ENCODE measurements at regions not wholly inside any gene's neighbourhood (a gene's known extent, or its start where the extent isn't known, plus 50 kb on each side); places are given as distances from the start of the nearest gene placed in this dataset.

DNA sequence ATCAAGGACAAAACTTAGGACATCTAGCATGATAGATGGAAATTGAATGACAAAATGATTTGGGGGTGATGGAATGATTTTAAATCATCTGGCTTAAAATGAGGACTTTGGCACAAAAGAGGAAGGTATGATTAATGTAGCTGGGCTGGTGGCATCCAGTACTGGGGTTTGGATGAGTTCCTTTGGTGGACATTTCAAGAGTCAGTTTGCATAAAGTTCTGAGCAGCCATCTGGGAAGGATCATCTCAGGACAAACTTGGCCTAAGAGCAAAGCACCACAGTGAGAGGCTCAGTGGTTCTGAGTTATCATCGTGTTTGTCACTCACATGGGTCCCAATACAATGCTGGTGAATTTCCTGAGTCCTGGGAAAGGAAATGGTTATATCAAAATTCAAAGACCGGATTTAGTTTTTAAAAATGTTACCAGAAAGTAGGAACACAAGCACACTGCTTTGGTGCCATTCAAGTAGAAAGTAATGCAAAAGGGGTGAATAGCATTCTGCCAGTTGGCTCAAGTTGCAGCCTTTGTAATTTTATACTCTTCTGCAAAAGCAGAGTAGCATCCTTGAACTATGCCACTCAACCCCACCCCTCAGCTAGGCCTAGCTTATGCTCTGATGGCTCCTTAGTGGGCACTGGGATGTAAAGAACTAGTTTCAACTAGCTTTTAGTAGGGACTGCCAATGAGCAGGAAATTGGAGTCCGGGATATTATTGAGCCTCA lies 219.0 kb downstream of the COG6 start:
- intact Hi-C loops (cut with micrococcal nuclease; ENCODE audit: unreplicated experiment) (no loop called here), in situ Hi-C loops (cut with MboI) (no loop called here)
- no peak for TF ChIP-seq CBX3 (IDR thresholded peaks at IDR 0.05; ENCODE audit: borderline replicate concordance, low read depth)
- ATAC-seq (no peak), FAIRE-seq (no peak), DNase-seq (ENCODE audit: low read depth, low spot score) (no peak)
- ChIA-PET CTCF (no interaction called here), SMC1A (ENCODE audit: uncharacterized antibody, unreplicated experiment) (no interaction called here), RAD21 (ENCODE audit: unreplicated experiment) (no interaction called here), POLR2A (no interaction called here)
- no peaks in the 10 kb centered on the region for H3K36me3 ChIP-seq (ENCODE audit: control insufficient read depth in 2 of 2, insufficient read depth in 2 of 2, low read length in 1 of 2)
- no peak overlapping the region for H2AFZ ChIP-seq (ENCODE audit: control insufficient read depth, low read depth, low read length)
- no peaks in the 10 kb centered on the region for H3K79me2 ChIP-seq (ENCODE audit: control insufficient read depth, insufficient read depth, low read length)
- WGBS (ENCODE audit: insufficient coverage, insufficient replicate concordance, low lambda C conversion rate, missing lambda C conversion rate), result 42% methylated on average over 3 of the region's 3 CpGs
- no TSS peak for BruUV-seq (replicated peaks)
- H3K9me3 ChIP-seq (replicated peaks; ENCODE audit: control insufficient read depth, insufficient read depth, low read length), result no peaks in the 10 kb centered on the region; the same call in 1 of the 3 replicates
- no peaks in the 10 kb centered on the region for H3K4me1 ChIP-seq (ENCODE audit: control insufficient read depth, insufficient read depth, low read length)
- H4K20me1 ChIP-seq (ENCODE audit: control insufficient read depth, insufficient read depth), result no peaks in the 10 kb centered on the region
- no peak overlapping the region for H3K9ac ChIP-seq (ENCODE audit: control insufficient read depth, insufficient read depth, low read length)
- no peak overlapping the region for H3K4me2 ChIP-seq (ENCODE audit: control insufficient read depth, insufficient read depth)
- no peak overlapping the region for H3K27ac ChIP-seq (ENCODE audit: control insufficient read depth, insufficient read depth)
- no peaks in the 10 kb centered on the region for H3K27me3 ChIP-seq (replicated peaks in 1 of 2; ENCODE audit: control insufficient read depth in 2 of 2, insufficient read depth in 2 of 2, low read length in 1 of 2)
- H3K4me3 ChIP-seq, result no peak overlapping the region

DNA sequence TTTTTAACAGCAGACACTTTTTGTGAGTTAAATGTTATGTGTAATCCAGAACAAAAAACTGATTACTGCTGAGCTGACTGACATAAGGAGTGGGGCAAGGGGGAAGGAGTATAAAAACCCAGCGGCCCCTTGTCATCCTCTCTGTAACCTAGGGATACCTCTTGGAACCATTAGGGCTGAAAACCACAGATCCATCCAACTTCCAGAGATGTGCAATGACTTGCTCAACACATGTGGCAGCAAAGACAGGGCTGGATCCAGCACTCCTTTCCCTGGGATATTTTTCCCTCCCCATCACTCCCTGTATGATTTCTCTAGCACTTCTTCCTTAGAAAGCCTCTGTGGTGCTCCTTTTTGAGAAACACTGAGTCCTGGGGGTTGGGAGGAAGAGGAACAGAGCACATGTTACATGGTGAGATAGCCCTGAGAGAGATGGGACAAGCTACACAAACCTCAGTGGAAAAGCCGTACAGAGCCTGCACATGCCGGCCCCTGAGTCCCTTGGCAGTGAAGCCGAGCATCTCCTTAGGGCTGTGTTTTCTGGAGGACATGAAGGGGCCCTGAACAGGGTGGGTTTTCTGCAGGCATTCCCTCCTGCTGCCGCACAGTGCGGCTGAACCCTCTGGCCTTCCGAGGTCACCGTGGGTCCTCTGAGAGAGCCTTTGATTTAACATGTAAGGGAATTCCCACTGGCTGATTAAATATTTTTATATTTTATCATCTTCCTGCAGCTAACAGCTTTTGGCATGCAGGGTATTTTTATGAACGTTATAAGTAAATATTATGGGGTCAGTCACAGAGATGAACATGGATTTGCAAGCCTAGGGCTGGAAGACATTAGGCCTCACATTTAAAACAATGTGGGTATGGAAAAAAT lies 219.9 kb downstream of the COG6 start:
- no peak for FAIRE-seq
- H4K20me1 ChIP-seq (ENCODE audit: control insufficient read depth, insufficient read depth), result no peaks in the 10 kb centered on the region
- no peak overlapping the region for H3K27ac ChIP-seq (ENCODE audit: control insufficient read depth, insufficient read depth)
- ChIA-PET CTCF (no interaction called here), RAD21 (ENCODE audit: unreplicated experiment) (no interaction called here), SMC1A (ENCODE audit: uncharacterized antibody, unreplicated experiment) (no interaction called here), POLR2A (no interaction called here)
- intact Hi-C loops (cut with micrococcal nuclease; ENCODE audit: unreplicated experiment), result no loop called here
- in situ Hi-C loops (cut with MboI), result no loop called here
- DNase-seq (ENCODE audit: low read depth, low spot score), result no peak
- H3K9ac ChIP-seq (ENCODE audit: control insufficient read depth, insufficient read depth, low read length), result no peak overlapping the region
- TF ChIP-seq SREBF1 (IDR thresholded peaks at IDR 0.05; ENCODE audit: low read length) (no peak), RBBP5 (conservative IDR thresholded peaks at IDR 0.05) (no peak), TAF1 (IDR thresholded peaks at IDR 0.05; ENCODE audit: borderline replicate concordance, low read depth, low read length) (no peak), LARP7 (IDR thresholded peaks at IDR 0.05) (no peak), FOXK2 (IDR thresholded peaks at IDR 0.05) (no peak), ZNF24 (IDR thresholded peaks at IDR 0.05) (no peak), HDAC2 (IDR thresholded peaks at IDR 0.05) (no peak)
- TF ChIP-seq, protein P1, sequence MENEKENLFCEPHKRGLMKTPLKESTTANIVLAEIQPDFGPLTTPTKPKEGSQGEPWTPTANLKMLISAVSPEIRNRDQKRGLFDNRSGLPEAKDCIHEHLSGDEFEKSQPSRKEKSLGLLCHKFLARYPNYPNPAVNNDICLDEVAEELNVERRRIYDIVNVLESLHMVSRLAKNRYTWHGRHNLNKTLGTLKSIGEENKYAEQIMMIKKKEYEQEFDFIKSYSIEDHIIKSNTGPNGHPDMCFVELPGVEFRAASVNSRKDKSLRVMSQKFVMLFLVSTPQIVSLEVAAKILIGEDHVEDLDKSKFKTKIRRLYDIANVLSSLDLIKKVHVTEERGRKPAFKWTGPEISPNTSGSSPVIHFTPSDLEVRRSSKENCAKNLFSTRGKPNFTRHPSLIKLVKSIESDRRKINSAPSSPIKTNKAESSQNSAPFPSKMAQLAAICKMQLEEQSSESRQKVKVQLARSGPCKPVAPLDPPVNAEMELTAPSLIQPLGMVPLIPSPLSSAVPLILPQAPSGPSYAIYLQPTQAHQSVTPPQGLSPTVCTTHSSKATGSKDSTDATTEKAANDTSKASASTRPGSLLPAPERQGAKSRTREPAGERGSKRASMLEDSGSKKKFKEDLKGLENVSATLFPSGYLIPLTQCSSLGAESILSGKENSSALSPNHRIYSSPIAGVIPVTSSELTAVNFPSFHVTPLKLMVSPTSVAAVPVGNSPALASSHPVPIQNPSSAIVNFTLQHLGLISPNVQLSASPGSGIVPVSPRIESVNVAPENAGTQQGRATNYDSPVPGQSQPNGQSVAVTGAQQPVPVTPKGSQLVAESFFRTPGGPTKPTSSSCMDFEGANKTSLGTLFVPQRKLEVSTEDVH (IDR thresholded peaks at IDR 0.05; ENCODE audit: low read depth, partially characterized antibody), result no peak
- TF ChIP-seq, protein P2, sequence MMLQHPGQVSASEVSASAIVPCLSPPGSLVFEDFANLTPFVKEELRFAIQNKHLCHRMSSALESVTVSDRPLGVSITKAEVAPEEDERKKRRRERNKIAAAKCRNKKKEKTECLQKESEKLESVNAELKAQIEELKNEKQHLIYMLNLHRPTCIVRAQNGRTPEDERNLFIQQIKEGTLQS (IDR thresholded peaks at IDR 0.05; ENCODE audit: borderline replicate concordance, extremely low read depth, low read depth, low read length), result no peak
- TF ChIP-seq, protein P3, sequence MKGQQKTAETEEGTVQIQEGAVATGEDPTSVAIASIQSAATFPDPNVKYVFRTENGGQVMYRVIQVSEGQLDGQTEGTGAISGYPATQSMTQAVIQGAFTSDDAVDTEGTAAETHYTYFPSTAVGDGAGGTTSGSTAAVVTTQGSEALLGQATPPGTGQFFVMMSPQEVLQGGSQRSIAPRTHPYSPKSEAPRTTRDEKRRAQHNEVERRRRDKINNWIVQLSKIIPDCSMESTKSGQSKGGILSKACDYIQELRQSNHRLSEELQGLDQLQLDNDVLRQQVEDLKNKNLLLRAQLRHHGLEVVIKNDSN (IDR thresholded peaks at IDR 0.05; ENCODE audit: borderline replicate concordance, extremely low read length, insufficient read depth, low read depth, low read length), result no peak
- no peak overlapping the region for H2AFZ ChIP-seq (ENCODE audit: control insufficient read depth, low read depth, low read length)
- no TSS peak for BruUV-seq (replicated peaks)
- H3K9me3 ChIP-seq (replicated peaks; ENCODE audit: control insufficient read depth, insufficient read depth, low read length), result no peaks in the 10 kb centered on the region; the same call in 1 of the 3 replicates
- no peak overlapping the region for H3K4me2 ChIP-seq (ENCODE audit: control insufficient read depth, insufficient read depth)
- H3K79me2 ChIP-seq (ENCODE audit: control insufficient read depth, insufficient read depth, low read length), result no peaks in the 10 kb centered on the region
- no peaks in the 10 kb centered on the region for H3K4me1 ChIP-seq (ENCODE audit: control insufficient read depth, insufficient read depth, low read length)
- no peaks in the 10 kb centered on the region for H3K36me3 ChIP-seq (ENCODE audit: control insufficient read depth in 2 of 2, insufficient read depth in 2 of 2, low read length in 1 of 2)
- no peak overlapping the region for H3K4me3 ChIP-seq
- H3K27me3 ChIP-seq (replicated peaks in 1 of 2; ENCODE audit: control insufficient read depth in 2 of 2, insufficient read depth in 2 of 2, low read length in 1 of 2), result no peaks in the 10 kb centered on the region
- ATAC-seq, result no peak
- WGBS (ENCODE audit: insufficient coverage, insufficient replicate concordance, low lambda C conversion rate, missing lambda C conversion rate), result 58% methylated on average over 9 of the region's 9 CpGs
